Globus pallidus (tissue), 1 donor: ENCODE measurements at regions not wholly inside any gene's neighbourhood (a gene's known extent, or its start where the extent isn't known, plus 50 kb on each side); places are given as distances from the start of the nearest gene placed in this dataset.

Source experiments
- DNase-seq: peaks from one replicate; pipeline ENCODE4 v3.0.0-alpha.2; 2015; ENCODE audit warnings: low spot score

GRCh38 chr2:18927525-18928232, 338.3 kb upstream of the NT5C1B start:
- DNase-seq: no peak

GRCh38 chr2:18926631-18927524, 337.5 kb upstream of the NT5C1B start:
- no peak for DNase-seq

GRCh38 chr2:18925296-18925695, 335.9 kb upstream of the NT5C1B start:
- DNase-seq: no peak

DNA sequence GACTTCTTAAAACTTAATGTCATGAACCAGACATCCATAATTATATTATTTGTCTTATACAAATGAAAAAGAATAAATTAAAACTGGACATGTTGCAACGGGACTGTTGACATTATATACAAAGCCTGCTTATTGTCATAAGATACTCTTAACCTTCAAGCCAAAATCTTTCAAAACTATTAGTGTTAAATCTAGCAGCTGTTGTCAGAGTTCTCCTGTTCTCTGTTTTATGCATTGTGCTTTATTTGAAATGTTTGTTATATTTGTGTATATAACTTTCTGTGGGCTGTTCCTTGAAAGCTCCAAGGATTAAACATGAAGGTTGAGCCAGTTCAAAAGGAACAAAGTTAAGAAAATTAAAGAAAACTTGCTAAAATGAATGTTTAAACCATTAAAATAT, 335.5 kb upstream of the NT5C1B start:
- no peak for DNase-seq

GRCh38 chr2:18924386-18924785, 335.0 kb upstream of the NT5C1B start:
- no peak for DNase-seq

DNA sequence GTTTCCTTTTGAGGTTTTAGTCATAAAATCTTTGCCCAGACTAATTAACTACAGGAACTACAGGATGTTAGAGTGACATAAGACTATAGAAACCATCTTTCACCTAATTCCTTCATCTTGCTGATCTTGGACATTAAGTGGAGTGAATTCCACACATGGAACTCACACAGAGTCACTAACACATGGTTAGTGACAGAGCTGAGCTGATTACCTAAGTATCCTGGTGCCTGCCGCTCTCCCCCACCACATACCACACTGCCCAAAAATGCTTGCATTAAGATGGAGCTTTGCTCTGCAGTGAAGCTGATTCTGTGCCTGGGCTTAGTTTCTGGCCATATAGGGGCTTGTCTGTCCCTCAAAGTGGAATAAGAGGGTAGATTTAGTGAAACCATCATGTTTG, 332.9 kb upstream of the NT5C1B start:
- DNase-seq: no peak

DNA sequence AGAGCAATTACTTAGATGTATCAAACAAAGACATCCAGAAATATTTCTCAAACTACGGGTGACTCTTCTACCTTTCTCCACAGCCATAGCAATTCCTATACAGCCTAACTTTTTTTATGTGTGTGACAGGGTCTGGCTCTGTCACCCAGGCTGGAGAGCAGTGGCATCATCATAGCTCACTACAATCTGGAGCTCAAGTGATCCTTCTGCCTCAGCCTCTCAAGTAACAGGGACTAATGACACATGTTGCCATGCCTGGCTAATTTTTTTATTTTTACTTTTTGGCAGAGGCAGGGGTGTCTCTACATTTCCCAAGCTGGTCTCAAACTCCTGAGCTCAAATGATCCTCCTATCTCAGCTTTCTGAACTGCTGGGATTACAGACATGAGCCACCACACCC, 328.9 kb upstream of the NT5C1B start:
- no peak for DNase-seq

- no peak for DNase-seq
Measured at GRCh38 chr2:18915227-18915626, 325.9 kb upstream of the NT5C1B start.

DNA sequence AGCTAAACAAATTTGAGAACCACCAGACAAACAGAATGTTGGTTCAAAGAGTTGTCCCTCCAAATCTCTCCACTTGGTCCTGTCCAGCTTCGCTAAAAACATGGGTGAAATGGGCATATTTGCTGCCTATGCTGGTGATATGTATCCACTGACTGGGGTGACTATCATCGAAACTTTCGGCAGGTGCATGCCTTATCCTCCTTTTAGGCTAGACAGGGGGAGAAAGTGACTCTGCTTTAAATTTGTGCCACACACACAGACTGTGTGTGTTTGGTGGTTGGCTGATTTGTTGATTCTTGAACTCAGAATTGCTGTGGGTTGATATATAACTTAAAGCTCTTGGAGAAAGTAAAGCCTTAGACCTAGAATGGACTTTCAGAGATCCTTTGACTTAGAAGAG, 324.1 kb upstream of the NT5C1B start:
- DNase-seq: no peak

DNA sequence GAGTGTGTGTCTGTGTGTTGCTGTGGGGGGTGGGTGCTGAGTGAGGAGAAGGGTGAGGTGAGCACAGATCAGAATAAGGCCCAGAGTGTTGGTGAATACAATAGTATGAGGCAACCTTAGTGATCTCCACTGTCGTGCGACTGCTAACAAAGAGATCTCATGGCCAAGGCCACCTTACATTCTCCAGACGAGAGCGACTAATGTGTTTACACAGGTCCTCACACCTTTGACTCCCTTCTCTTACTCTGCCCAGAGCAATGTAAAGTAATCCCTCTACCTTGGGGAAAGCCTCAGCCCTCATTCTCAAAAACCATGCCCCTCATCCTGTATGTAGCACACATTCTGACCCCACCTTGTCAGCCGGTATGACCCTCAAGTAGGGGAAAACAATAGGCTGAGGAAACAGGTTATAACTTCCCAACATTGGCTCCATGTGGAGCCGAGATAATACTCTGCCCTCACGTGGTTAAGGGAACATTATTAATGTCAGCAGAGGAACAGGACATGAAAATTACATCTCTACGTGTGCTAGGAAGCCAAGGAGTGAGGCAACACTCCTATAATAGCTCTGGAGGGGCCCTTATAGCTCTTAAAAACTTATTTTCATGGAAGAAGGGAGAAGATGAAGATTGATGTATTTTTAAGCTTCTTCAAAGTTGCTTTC, 323.0 kb upstream of the NT5C1B start:
- DNase-seq: no peak

- no peak for DNase-seq
Measured at GRCh38 chr2:18911416-18911815, 322.0 kb upstream of the NT5C1B start.

GRCh38 chr2:18910843-18911242, 321.5 kb upstream of the NT5C1B start:
- DNase-seq: no peak

DNA sequence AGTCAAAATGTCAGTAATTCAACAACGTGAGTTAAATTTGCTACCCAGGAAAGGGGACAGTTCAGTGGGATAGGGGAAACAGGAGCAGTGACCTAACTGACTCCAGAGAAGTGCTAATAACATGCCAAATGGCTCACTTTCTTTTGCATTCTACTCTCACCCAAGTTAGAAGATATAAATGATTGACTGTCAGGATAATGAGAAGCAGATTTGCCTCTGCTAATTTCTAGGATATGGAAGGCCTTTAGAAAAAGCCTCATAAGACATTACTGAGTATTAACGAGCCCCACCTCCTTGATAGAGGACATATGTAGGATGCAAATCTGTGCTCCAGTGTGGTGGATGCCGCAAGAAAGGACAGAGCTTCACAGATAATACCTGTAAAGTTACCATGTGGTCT, 318.6 kb upstream of the NT5C1B start:
- no peak for DNase-seq

DNA sequence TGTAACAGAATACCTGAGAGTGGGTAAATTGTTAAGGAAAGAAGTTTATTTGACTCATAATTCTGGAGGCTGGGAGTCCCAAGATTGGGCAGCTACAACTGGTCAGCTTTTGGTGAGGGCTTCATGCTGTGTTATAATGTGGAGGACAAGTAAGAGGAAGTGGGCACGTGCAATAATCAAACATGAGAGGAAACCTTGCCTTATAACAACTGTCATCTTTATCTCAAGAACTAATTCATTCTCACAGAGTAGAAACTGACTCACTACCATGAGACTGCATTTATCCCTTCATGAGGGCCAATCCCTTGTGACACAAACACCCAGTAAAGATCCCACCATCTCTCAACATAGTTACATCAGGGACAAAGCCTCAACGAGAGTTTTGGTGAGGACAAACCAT, 318.1 kb upstream of the NT5C1B start:
- DNase-seq: no peak

- DNase-seq: no peak
Measured at GRCh38 chr2:18903750-18904149, 314.4 kb upstream of the NT5C1B start.

- DNase-seq: no peak
Measured at GRCh38 chr2:18901242-18901641, 311.9 kb upstream of the NT5C1B start.

DNA sequence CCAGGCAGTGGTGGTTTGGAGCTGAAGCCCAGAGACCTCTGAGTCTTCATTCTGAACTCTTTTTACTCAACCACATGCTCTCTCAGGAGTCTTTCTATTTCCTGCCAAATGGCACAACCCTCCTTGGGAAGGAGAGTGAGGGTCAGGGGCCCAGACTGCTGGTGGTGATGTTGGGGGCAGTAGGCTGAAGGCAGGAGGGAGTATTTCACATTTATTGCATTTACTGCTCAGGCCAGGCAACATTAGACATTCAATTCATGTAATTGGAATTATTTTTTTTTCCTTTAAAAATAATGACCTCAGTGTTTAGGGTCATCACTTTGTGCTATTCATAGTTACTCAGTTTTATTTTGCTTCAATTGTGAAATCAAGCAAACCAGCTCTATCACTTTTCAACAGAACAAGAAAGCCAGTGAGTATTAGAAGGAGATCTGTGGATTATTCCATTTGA, 311.3 kb upstream of the NT5C1B start:
- DNase-seq: no peak

DNA sequence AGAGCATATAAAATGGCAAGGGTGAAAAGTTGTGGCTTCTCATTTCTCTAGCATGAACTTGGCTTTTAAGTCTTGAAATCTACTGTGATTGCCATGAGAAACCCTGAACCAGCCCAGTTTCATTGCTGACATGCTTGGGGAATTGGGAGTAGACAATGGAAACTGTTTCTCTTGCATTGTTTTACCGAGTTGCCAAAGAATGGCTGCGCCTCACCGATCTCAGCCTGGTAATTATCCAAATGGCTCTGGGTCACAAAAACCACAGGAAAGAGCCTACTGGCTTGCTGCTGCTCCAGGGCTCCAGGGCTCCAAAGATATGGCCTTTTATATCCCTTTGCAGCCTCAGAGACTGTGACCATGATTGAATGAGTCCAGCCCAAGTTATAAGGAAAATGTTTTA, 310.4 kb upstream of the NT5C1B start:
- no peak for DNase-seq

- no peak for DNase-seq
Measured at GRCh38 chr2:18898271-18898670, 308.9 kb upstream of the NT5C1B start.

DNA sequence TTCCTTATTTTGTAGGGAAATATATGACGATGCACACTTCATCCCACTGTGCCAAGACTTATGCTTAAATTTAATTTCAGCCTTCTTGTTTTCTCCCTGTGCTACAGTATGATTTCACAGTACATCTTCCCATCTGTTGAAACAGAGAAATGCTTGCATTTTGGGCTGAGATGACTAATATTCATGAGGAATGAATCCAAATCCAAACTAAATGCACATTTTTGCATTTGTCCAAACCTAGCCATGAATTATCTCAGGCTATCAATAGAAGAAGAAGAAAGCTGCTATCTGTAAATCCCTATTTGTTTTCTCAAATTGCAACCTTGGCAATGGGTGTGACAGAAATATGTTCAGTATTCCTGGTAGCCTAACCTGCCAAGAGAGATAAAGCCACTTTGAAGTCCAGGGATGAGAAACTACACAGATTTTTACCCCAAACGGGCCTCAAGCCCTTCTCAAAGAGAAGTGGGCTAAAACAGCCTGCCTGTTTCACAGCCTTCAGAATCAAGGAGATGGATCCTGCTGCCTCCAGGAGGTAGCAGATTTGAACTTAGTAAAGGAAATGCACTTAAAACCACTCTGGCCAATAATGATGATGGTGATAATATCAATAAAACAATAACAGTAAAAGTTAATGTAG, 306.9 kb upstream of the NT5C1B start:
- DNase-seq: no peak

DNA sequence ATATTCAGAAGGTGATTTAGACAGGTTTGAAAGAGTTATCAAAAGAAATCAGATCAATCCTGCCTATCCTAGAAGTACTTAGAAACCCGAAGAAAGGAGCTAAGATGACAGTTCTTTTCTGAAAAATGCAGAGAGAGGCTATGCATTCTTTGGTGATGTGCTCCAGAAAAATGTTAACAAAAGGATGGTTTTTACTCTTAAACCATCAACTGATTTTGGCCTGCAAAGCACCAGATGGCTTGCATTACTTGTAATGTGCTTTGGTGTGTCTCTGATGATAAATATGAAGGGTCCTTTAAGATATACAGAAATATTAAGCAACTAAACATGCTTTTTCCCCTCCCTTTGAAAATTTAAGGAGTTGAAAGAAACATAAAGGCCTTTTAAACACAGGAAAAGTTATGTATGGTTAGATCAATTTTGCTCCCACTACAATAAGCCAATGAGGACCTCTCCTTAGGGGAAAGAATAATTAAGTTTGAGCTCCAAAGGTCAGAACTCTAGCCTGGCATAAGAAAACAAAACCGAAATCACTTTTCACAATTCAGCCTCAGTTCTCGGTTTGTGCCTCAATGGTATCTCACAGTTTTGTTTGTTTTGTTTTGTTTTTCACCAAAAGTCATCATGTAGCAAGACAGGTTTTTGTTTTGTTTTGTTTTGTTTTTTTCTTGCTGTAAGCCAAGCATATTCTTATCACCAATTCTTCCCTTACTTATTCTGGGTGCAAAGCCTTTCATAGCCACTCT, 302.4 kb upstream of the NT5C1B start:
- no peak for DNase-seq
